Lower lobe of right lung (tissue), 2 donors: ENCODE measurements at regions not wholly inside any gene's neighbourhood (a gene's known extent, or its start where the extent isn't known, plus 50 kb on each side); places are given as distances from the start of the nearest gene placed in this dataset.
"Not testable (repeated sequence)": the region's sequence is repeated elsewhere in the genome, so short reads cannot be mapped to it uniquely, and the experiment has no call there.

Source experiments
- ATAC-seq, 2 donors: fragments of 200-7000 bp; cut with Tn5 transposase; one replicate each; pipeline ENCODE4 v1.9.1; 2020 to 2022; ENCODE audit warnings: mild to moderate bottlenecking in 2 of 2, moderate library complexity in 2 of 2
- DNase-seq: peaks from one replicate; pipeline ENCODE4 v3.0.0-alpha.2; 2020
- H3K27ac ChIP-seq: fragments of 200-600 bp; one replicate; pipeline ENCODE4 v1.8.0; 2022
- H3K27me3 ChIP-seq: fragments of 200-600 bp; one replicate; pipeline ENCODE4 v1.8.0; 2022; ENCODE audit warnings: low read depth
- H3K36me3 ChIP-seq: fragments of 200-600 bp; one replicate; pipeline ENCODE4 v1.8.0; 2022; ENCODE audit warnings: mild to moderate bottlenecking
- H3K4me1 ChIP-seq: fragments of 200-600 bp; one replicate; pipeline ENCODE4 v1.8.0; 2022
- H3K4me3 ChIP-seq: fragments of 200-600 bp; one replicate; pipeline ENCODE4 v1.8.0; 2022; ENCODE audit warnings: mild to moderate bottlenecking
- H3K9me3 ChIP-seq: fragments of 200-600 bp; one replicate; pipeline ENCODE4 v1.8.0; 2022
- intact Hi-C: fragments of 100-400 bp; cut with DNase I; formaldehyde crosslinking; loops from one replicate; pipeline ENCODE4 v1.11.0; 2022
- TF ChIP-seq, protein P1 (sequence below): fragments of 200-600 bp; IDR thresholded peaks from one replicate; pipeline ENCODE4 v1.8.0; 2022; ENCODE audit warnings: antibody characterized with exemption, mild to moderate bottlenecking
- donor health status: DM: no; HTN: yes; CAD: no; lungs with severe emphysema.

DNA sequence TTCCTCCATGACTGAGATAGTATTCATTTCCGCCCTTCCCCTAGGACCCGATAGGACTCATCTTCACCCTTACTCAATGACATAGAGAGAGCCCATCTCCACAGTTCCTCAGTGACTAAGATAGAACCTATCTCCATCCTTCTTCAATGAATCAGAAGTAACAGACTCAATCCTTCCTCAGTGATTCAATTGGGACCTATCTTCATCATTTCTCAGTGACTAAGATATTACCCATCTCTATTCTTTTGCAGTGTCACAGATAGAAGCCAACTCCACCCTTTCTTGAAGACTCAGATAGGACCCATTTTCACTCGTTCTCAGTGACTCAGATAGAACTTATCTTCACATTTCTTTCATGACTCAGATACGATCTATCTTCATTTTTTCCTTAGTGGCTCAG, 164.6 kb downstream of the FBXO4 start:
- DNase-seq, result no peak
- Histone ChIP-seq H3K27ac (no peak overlapping the region), H3K36me3 (no peaks in the 10 kb centered on the region), H3K27me3 (no peaks in the 10 kb centered on the region), H3K9me3 (no peaks in the 10 kb centered on the region), H3K4me1 (no peaks in the 10 kb centered on the region), H3K4me3 (no peak overlapping the region)
- TF ChIP-seq, protein P1, sequence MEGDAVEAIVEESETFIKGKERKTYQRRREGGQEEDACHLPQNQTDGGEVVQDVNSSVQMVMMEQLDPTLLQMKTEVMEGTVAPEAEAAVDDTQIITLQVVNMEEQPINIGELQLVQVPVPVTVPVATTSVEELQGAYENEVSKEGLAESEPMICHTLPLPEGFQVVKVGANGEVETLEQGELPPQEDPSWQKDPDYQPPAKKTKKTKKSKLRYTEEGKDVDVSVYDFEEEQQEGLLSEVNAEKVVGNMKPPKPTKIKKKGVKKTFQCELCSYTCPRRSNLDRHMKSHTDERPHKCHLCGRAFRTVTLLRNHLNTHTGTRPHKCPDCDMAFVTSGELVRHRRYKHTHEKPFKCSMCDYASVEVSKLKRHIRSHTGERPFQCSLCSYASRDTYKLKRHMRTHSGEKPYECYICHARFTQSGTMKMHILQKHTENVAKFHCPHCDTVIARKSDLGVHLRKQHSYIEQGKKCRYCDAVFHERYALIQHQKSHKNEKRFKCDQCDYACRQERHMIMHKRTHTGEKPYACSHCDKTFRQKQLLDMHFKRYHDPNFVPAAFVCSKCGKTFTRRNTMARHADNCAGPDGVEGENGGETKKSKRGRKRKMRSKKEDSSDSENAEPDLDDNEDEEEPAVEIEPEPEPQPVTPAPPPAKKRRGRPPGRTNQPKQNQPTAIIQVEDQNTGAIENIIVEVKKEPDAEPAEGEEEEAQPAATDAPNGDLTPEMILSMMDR, result no peak
- no peak for ATAC-seq
- intact Hi-C loops, result no loop called here

DNA sequence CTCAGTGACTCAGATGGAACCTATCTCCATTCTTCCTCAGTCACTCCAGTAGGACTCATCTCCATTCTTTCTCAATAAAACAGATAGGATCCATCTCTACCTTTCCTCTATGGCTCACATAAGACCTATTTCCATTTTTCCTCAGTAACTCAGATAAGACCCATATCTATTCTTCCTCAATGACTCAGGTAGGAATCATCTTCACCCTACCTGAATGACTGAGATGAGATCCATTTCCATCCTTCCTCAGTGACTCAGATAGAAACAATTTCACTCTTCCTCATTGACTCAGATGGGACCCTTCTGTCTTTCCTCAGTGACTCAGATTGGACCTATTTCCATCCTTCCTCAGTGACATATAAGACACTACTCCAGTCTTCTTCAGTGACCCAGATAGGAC, 165.1 kb downstream of the FBXO4 start:
- ATAC-seq, result no peak
- TF ChIP-seq, protein P1, result no peak
- no peak for DNase-seq
- Histone ChIP-seq H3K36me3 (no peaks in the 10 kb centered on the region), H3K4me3 (no peak overlapping the region), H3K9me3 (no peaks in the 10 kb centered on the region), H3K27ac (no peak overlapping the region), H3K27me3 (no peaks in the 10 kb centered on the region), H3K4me1 (no peaks in the 10 kb centered on the region)
- intact Hi-C loops, result no loop called here

DNA sequence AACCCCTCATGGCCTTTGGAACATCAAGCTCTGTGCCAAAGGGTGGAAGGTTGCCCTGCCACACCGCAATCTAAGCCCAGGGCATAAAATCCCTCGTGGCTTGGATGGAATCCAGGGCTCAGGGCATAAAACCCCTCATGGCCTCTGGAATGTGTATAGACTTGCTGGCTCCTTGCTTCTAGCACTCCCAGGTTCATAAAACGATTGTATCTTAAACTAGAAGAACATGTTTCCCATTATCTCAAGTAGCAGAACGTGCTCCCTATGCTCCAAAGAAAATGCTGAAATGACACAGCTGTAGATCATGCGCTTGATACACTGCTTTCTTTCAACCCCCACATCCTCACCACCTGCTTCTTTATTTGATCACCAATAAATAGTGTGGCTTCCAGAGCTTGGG, 174.8 kb downstream of the FBXO4 start:
- H3K9me3 ChIP-seq, ATAC-seq, H3K27me3 ChIP-seq, DNase-seq, H3K27ac ChIP-seq, H3K36me3 ChIP-seq, H3K4me1 ChIP-seq, H3K4me3 ChIP-seq, intact Hi-C loops: not testable (repeated sequence)

DNA sequence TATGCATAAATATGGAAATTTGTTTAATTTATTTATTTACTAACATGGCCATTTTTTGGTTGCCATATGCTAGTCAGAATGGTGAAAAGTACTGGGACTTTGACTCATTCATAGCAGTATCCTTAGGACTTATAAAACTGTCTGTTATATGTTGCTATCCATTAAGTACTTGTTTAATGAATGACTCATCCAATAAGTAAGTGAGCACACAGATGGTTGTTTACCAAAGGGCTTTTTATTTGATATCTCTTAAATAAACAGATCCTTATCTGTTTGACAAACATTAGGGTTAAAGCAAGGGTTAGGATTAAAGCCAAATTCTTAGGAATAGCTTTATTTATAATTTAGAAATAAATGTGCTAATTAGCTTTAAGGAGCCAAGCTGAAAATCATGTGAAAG, 183.4 kb downstream of the FBXO4 start:
- Histone ChIP-seq H3K27ac (no peak overlapping the region), H3K36me3 (no peaks in the 10 kb centered on the region), H3K9me3 (no peaks in the 10 kb centered on the region), H3K4me3 (no peak overlapping the region), H3K4me1 (no peaks in the 10 kb centered on the region), H3K27me3 (no peaks in the 10 kb centered on the region)
- ATAC-seq (no peak), DNase-seq (no peak)
- TF ChIP-seq, protein P1, result no peak
- intact Hi-C loops, result no loop called here

DNA sequence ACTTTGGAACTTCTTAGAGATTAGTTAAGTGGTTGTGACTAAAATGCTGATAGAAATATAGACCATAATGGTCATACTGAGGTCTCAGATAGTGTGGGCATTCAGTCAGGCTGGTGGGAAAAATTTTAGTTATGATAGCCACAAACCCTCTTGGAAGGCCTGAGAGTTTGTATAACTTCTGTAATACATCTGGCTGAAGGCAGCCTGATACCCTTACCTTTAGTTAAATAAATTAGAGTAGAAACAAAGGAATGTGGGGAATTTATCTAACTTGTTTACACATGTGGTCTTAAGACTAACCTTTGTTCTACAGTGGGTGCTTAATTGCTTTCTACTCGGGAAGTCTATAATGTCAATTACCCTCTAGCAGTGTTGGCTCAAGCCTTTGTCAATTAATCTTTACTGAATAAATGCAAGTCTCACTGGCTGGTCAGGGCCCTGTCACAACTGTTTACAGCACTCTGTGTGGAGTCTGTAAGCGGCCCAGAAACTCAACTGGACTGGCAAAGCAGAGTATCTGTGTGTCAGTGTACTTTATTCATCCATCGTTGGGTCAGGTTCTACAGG, 184.0 kb downstream of the FBXO4 start:
- TF ChIP-seq, protein P1, result no peak
- Histone ChIP-seq H3K27ac (no peak overlapping the region), H3K4me1 (no peaks in the 10 kb centered on the region), H3K9me3 (no peaks in the 10 kb centered on the region), H3K27me3 (no peaks in the 10 kb centered on the region), H3K36me3 (no peaks in the 10 kb centered on the region), H3K4me3 (no peak overlapping the region)
- ATAC-seq, result no peak
- DNase-seq, result no peak
- intact Hi-C loops, result no loop called here

DNA sequence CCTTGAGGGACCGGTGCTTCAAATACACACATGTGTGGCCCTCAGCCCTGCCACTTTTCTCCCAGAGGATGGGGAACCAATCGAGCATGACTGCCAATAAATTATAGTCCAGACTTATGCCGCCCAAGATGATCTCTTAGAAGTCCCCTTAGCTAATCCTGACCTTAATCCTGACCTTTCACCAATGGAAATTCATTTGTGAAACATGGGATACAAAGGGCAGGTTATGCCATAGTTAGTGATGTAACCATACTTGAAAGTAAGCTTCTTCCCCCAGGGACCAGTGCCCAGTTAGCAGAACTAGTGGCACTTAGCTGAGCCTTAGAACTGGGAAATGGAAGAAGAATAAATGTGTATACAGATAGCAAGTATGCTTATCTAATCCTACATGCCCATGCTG, 190.6 kb downstream of the FBXO4 start:
- ATAC-seq, H3K9me3 ChIP-seq, H3K36me3 ChIP-seq, DNase-seq, H3K27me3 ChIP-seq, intact Hi-C loops, H3K4me1 ChIP-seq, H3K27ac ChIP-seq, H3K4me3 ChIP-seq: not testable (repeated sequence)

DNA sequence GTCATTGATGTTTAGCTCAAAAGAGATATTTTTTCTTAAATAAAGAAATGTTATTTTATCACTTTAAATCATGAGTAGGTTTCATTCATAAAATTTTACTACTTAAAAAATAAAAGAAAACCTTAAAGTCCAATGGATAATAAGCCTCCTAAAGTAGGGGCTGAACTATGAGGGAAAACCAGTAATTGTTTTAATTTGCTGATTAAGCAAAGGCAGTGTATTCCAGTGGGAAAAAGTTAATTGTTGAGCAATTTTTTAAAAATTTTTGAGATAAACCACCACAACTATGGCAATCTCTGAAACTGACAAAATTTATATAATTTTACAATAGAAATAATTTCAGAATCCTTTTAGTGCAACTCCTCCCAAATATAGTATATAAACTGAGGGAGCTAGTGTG, 195.0 kb downstream of the FBXO4 start:
- ATAC-seq (no peak), DNase-seq (no peak)
- Histone ChIP-seq H3K27me3 (no peaks in the 10 kb centered on the region), H3K4me3 (no peak overlapping the region), H3K9me3 (no peaks in the 10 kb centered on the region), H3K4me1 (no peaks in the 10 kb centered on the region), H3K27ac (no peak overlapping the region), H3K36me3 (no peaks in the 10 kb centered on the region)
- intact Hi-C loops, result no loop called here
- TF ChIP-seq, protein P1, result no peak
